Naive thymus-derived CD8-positive, alpha-beta T cell (primary cell): ENCODE measurements at regions not wholly inside any gene's neighbourhood (a gene's known extent, or its start where the extent isn't known, plus 50 kb on each side); places are given as distances from the start of the nearest gene placed in this dataset.

Source experiments
- ATAC-seq, 2 donors: fragments of 150-1000 bp; cut with Tn5 transposase in 1 of 2; sonication (Bioruptor Pico), chemical (Tn5 transposase) in 1 of 2; 1 replicate in 1 of 2; 2 replicates in 1 of 2; pipeline ENCODE4 v1.10.0; 2021; ENCODE audit warnings: mild to moderate bottlenecking in 2 of 2, moderate library complexity in 2 of 2
- POLR2A ChIA-PET: fragments of 350-600 bp; sonication (Branson Sonifier 250); formaldehyde crosslinking; loops from one replicate; lab custom pipeline; 2021; ENCODE audit warnings: antibody characterized with exemption; lab: Charles Lee
- DNase-seq, 10 donors: peaks; one replicate each; pipeline versions ENCODE4 v3.0.0 to v3.0.0-alpha.2; 2020 to 2022
- H3K27ac Mint-ChIP-seq, 10 donors: one replicate each; pipeline ENCODE4 v1.8.0; 2020 to 2022; ENCODE audit warnings: mild to moderate bottlenecking in 10 of 10, mixed read lengths in 10 of 10, moderate library complexity in 4 of 10, inconsistent platforms in 1 of 10
- H3K27me3 Mint-ChIP-seq, 5 donors: one replicate each; pipeline ENCODE4 v1.8.0; 2021 to 2022; ENCODE audit warnings: mixed read lengths in 5 of 5
- H3K36me3 Mint-ChIP-seq, 3 donors: one replicate each; pipeline ENCODE4 v1.8.0; 2020 to 2022; ENCODE audit warnings: mixed read lengths in 3 of 3, mild to moderate bottlenecking in 2 of 3, inconsistent platforms in 1 of 3
- H3K4me1 Mint-ChIP-seq, 4 donors: one replicate each; pipeline ENCODE4 v1.8.0; 2021 to 2022; ENCODE audit warnings: mixed read lengths in 4 of 4
- H3K4me3 Mint-ChIP-seq, 10 donors: one replicate each; pipeline ENCODE4 v1.8.0; 2020 to 2022; ENCODE audit warnings: mild to moderate bottlenecking in 10 of 10, mixed read lengths in 10 of 10, moderate library complexity in 6 of 10, inconsistent platforms in 1 of 10
- H3K9me3 Mint-ChIP-seq, 9 donors: one replicate each; pipeline ENCODE4 v1.8.0; 2020 to 2022; ENCODE audit warnings: mixed read lengths in 9 of 9, mild to moderate bottlenecking in 3 of 9, inconsistent platforms in 1 of 9, moderate library complexity in 1 of 9

DNA sequence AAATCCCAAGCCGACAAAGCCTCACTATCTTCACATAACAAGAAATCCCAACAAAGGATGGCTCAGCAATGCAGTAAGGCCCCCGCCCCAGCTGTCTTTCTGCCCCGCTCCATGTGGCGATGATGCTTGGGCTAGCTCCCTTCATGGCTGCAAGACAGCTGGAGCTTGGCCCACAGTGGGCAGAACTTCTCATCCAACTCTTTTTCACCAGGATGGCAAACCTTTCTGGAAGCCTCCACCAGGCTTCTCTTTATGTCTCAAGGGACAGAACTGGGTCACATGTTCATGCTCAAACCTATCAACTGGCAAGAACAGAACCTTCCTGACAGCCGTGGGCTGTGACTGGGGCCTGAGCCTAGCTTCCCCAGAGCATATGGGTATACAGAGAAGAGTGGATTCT, 260.5 kb upstream of the MKLN1 start:
- Mint-ChIP-seq H3K4me3 (peak overlapping the region in 6 of 10 donors; percentile 3 to 74 (median 32)), H3K27me3 (no peaks in the 10 kb centered on the region), H3K9me3 (no peaks in the 10 kb centered on the region), H3K27ac (peak overlapping the region; percentile 26 to 82 (median 58)), H3K36me3 (peaks cover 0 to 25% (median 2%) of the 10 kb centered on the region in 3 donors), H3K4me1 (peaks cover 25 to 86% (median 72%) of the 10 kb centered on the region in 4 donors)
- ATAC-seq, result peak; percentile 22 to 28
- POLR2A ChIA-PET, result interaction anchor here (1.2 kb wide), 1 partner anchor 10 kb away, joined by 5 read pairs; no protein-coding TSS in a partner anchor
- no peak for DNase-seq

DNA sequence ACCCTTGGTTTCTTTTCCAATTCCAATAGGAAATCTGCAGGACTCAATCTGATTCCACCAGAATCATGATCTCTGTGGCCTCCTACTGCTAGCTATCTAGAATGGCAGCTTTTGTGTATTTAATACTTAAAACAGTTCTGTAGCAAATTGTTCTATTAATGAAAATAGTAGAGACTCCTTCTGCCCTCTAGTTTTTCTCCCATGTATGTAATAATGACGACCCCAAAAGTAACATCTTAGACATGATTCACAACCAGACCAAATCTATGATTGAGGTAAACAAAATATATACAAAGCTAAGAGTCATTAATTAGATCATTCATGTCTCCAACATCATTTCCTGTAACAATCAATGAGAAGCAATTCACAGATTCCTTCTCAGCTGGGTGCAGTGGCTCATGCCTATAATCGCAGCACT, 259.1 kb upstream of the MKLN1 start:
- Mint-ChIP-seq H3K9me3 (no peaks in the 10 kb centered on the region), H3K27me3 (no peaks in the 10 kb centered on the region), H3K4me3 (peak overlapping the region in 2 of 10 donors; percentile 8 to 65), H3K4me1 (peaks cover 25 to 89% (median 70%) of the 10 kb centered on the region in 4 donors), H3K27ac (peak overlapping the region in 8 of 10 donors; percentile 32 to 86 (median 66)), H3K36me3 (peaks cover 0 to 28% (median 5%) of the 10 kb centered on the region in 3 donors)
- DNase-seq (no peak), ATAC-seq (no peak)
- POLR2A ChIA-PET, result interaction anchor here (0.7 to 1.4 kb wide), 3 partner anchors 38 to 343 kb away, joined by 3 to 8 read pairs (median 6); partner anchors contain the start of gene MKLN1

DNA sequence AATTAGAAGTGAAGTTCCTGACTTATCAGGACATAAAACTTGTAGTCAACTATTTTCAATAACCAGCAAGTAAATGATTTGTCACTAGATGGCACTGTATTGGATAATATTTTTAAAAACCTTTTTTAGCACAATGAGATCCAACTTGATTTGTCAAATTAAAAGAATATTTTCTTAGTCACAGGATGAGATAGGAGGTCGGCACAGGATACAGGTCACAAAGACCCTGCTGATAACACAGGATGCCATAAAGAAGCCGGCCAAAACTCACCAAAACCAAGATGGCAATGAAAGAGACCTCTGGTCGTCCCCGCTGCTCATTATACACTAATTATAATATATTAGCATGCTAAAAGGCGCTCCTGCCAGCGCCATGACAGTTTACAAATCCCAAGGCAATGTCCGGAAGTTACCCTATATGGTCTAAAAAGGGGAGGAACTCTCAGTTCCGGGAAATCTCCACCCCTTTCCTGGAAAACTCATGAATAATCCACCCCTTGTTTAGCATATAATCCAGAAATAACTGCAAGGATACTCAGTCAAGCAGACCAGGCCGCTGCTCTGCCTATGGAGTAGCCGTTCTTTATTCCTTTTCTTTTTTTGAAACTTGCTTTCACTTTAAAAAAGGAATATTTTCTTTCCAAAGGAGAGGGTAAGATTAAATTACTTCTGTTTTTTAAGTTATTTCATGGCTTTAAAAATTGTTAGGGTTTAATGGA, 255.7 kb upstream of the MKLN1 start:
- peaks cover 0 to 49% (median 16%) of the 10 kb centered on the region in 3 donors for H3K36me3 Mint-ChIP-seq
- no peaks in the 10 kb centered on the region for H3K27me3 Mint-ChIP-seq
- peak overlapping the region in 9 of 10 donors; percentile 21 to 72 (median 62) for H3K27ac Mint-ChIP-seq
- POLR2A ChIA-PET, result no interaction called here
- H3K4me3 Mint-ChIP-seq, result peak overlapping the region in 5 of 10 donors; percentile 11 to 54 (median 42)
- DNase-seq (no peak), ATAC-seq (no peak)
- H3K9me3 Mint-ChIP-seq, result no peaks in the 10 kb centered on the region
- H3K4me1 Mint-ChIP-seq, result peaks cover 35 to 96% (median 62%) of the 10 kb centered on the region in 4 donors

DNA sequence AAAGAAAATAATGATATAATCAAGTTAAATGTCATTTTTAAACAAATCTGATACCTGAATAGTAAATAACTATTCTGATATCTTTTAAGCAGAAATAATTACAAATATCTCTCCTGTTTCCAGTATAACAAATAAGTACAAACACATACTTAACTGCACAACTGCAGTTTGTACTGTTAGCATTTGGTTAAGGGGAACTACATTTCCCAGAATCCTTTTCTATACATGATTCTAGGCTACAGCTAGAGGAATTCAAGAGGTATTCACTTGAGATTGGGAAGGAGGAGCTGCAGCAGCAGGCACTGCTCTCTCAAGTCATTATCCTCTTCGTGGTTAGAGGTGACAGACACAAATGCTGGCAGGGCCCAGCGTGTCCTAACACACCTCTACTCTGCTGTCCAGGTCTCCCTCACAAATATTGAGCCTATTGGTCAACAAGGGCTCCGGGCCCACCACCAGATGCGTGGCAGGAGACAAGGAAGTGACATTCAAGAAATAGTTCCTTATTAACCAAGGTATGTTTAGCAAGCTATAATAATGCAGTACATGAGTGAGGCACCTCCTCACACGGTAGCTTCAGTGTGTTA, 255.1 kb upstream of the MKLN1 start:
- DNase-seq (peak in 1 of 10 donors; percentile 32), ATAC-seq (peak; percentile 19 to 46)
- Mint-ChIP-seq H3K27me3 (no peaks in the 10 kb centered on the region), H3K36me3 (peaks cover 0 to 45% (median 16%) of the 10 kb centered on the region in 3 donors), H3K9me3 (no peaks in the 10 kb centered on the region), H3K4me3 (peak overlapping the region in 9 of 10 donors; percentile 12 to 57 (median 48)), H3K4me1 (peaks cover 28 to 90% (median 59%) of the 10 kb centered on the region in 4 donors), H3K27ac (peak overlapping the region; percentile 7 to 81 (median 58))
- POLR2A ChIA-PET, result no interaction called here

DNA sequence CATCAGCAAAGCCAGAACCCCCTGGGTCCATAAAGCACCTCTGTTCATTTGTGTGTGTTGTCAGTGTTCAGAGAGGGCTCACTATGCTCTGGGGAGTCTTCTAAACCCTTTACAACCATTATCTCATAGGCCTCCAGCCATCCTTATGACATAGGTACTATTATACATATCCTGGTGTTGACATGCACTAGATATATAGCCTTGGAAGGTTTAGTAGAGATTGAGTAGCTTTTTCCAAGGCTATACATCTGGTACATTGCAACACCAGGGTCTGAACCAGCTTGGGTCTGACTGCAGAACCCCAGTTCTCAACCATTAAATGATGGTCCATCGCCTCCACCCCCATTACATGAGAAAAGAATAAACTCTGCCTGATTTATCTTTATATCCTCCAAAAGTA, 253.6 kb upstream of the MKLN1 start:
- DNase-seq, result no peak
- H3K4me1 Mint-ChIP-seq, result peaks cover 14 to 77% (median 49%) of the 10 kb centered on the region in 4 donors
- peak in 1 of 2 donors; percentile 17 for ATAC-seq
- peak overlapping the region in 8 of 10 donors; percentile 11 to 83 (median 52) for H3K27ac Mint-ChIP-seq
- H3K4me3 Mint-ChIP-seq, result peak overlapping the region in 6 of 10 donors; percentile 14 to 56 (median 22)
- peaks cover 0 to 39% (median 16%) of the 10 kb centered on the region in 3 donors for H3K36me3 Mint-ChIP-seq
- no peaks in the 10 kb centered on the region for H3K9me3 Mint-ChIP-seq
- no peaks in the 10 kb centered on the region for H3K27me3 Mint-ChIP-seq
- POLR2A ChIA-PET, result no interaction called here

DNA sequence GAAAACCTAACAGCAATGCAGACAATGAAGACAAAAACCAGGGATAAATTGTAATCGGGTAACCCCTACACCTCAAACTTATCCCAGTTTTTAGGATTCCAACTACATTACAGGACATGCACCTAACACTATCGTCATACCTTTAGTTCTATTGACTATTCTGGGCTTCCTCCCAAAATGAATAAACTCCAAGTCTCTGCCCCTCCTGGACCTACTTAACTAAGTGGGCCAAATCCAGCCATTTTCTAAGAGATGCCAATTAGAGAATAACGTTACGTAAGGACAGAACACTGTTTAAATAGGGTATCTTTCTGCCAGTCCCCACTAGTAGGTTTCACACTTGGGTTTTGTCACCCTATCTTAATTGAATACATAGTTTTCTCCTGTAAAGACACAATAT, 253.1 kb upstream of the MKLN1 start:
- no peaks in the 10 kb centered on the region for H3K9me3 Mint-ChIP-seq
- H3K36me3 Mint-ChIP-seq, result peaks cover 0 to 39% (median 16%) of the 10 kb centered on the region in 3 donors
- H3K4me1 Mint-ChIP-seq, result peaks cover 9 to 71% (median 45%) of the 10 kb centered on the region in 4 donors
- H3K27ac Mint-ChIP-seq, result peak overlapping the region in 6 of 10 donors; percentile 2 to 83 (median 36)
- no peak for ATAC-seq
- H3K4me3 Mint-ChIP-seq, result peak overlapping the region in 3 of 10 donors; percentile 16 to 35 (median 20)
- DNase-seq, result no peak
- POLR2A ChIA-PET, result no interaction called here
- no peaks in the 10 kb centered on the region for H3K27me3 Mint-ChIP-seq

DNA sequence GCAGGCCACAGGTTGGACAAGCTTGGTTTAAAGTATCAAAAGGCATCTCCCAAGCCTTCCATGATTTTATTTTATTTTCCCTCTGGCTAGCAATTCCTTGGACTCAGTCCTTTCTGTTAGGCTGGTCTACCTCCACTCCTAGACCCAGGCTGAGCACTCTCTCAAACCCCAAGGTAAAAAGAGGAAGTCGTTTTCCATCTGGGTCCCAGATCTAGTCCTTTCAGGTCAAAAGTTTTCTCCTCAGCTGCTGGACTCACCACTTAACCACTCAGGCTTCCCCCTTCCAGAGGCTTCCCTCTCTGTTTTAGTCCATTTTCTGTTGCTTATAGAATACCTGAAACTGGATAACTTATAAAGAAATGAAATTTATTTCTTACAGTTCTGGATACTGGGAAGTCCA, 252.3 kb upstream of the MKLN1 start:
- POLR2A ChIA-PET, result no interaction called here
- peaks cover 0 to 39% (median 16%) of the 10 kb centered on the region in 3 donors for H3K36me3 Mint-ChIP-seq
- H3K4me3 Mint-ChIP-seq, result peak overlapping the region in 2 of 10 donors; percentile 1 to 38
- no peaks in the 10 kb centered on the region for H3K9me3 Mint-ChIP-seq
- no peak for ATAC-seq
- H3K27ac Mint-ChIP-seq, result peak overlapping the region in 9 of 10 donors; percentile 5 to 85 (median 60)
- no peak for DNase-seq
- no peaks in the 10 kb centered on the region for H3K27me3 Mint-ChIP-seq
- peaks cover under 1 to 64% (median 42%) of the 10 kb centered on the region in 4 donors for H3K4me1 Mint-ChIP-seq

DNA sequence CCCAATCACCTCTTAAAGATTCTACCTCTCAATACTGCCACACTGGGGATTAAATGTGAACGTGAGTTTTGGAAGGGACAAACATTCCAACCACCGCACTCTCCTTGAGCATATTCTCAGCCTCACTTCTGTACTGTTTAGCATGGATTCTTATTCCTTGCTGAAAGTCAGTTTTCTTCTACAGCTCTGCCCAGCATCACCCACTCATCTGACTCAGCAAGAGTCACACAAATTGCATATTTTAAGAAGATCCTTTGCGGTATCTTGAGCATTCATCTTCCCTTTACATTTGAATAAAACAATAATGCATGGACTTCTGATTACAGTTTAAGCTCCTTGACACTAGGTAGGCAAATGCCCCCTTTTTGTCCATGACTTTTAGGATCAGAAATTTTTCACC, 251.6 kb upstream of the MKLN1 start:
- ATAC-seq (no peak), DNase-seq (no peak)
- Mint-ChIP-seq H3K4me1 (peaks cover 0 to 59% (median 40%) of the 10 kb centered on the region in 4 donors), H3K4me3 (peak overlapping the region in 7 of 10 donors; percentile 2 to 42 (median 15)), H3K9me3 (no peaks in the 10 kb centered on the region), H3K27me3 (no peaks in the 10 kb centered on the region), H3K27ac (peak overlapping the region in 7 of 10 donors; percentile 9 to 85 (median 67)), H3K36me3 (peaks cover 0 to 39% (median 16%) of the 10 kb centered on the region in 3 donors)
- POLR2A ChIA-PET, result no interaction called here

DNA sequence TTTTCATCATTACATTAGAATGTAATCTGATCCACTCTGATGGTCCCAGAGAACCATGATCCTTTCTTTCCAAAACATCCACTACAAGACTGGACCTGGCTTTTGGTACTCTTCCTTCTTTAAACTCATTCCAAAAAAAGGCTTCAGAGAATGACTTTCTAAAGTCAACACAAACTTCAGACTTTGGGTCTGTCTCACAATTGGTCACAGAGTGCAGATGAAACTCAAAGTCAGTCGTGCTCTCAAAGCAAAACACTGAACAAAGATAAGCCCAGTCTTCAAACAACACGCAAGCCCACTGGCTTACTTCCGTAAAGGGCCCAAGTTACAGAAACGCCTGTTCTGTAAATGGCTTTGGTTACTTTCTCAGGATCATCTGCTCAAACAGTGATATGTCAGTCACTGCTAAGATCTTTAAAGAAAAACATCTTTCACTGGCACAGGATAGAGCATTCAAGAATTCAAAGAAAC, 250.9 kb upstream of the MKLN1 start:
- Mint-ChIP-seq H3K27ac (peak overlapping the region in 7 of 10 donors; percentile 41 to 84 (median 67)), H3K4me3 (peak overlapping the region in 7 of 10 donors; percentile 8 to 46 (median 40))

DNA sequence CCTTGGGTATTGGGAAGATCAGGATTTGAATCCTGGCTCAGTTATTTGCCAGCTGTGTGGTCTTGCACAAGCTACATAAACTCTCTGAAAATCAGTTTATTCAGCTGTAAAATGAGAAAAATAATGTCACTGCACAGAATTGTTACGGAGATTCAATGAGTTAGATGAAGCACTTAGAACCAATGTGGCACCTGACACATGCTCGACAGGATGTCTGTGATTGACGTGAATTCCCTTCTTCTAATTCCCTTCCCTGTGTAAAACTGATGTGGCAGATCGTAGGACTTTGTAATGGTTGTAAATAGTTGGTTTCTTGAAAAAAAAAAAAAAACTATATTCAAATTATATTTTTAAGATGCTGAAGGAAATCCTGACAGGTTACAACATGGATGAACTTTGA, 249.9 kb upstream of the MKLN1 start:
- Mint-ChIP-seq H3K27me3 (no peaks in the 10 kb centered on the region), H3K4me3 (no peak overlapping the region), H3K4me1 (peaks cover 13 to 56% (median 43%) of the 10 kb centered on the region in 4 donors), H3K27ac (peak overlapping the region in 1 of 10 donors; percentile 7), H3K36me3 (peaks cover 0 to 47% (median 18%) of the 10 kb centered on the region in 3 donors), H3K9me3 (no peaks in the 10 kb centered on the region)
- ATAC-seq, result no peak
- POLR2A ChIA-PET, result no interaction called here
- no peak for DNase-seq

More for the DNA sequence above, 250.9 kb upstream of the MKLN1 start:
- H3K27me3 Mint-ChIP-seq, result no peaks in the 10 kb centered on the region
- DNase-seq (no peak), ATAC-seq (peak; percentile 10 to 22)
- peaks cover 3 to 56% (median 40%) of the 10 kb centered on the region in 4 donors for H3K4me1 Mint-ChIP-seq
- no peaks in the 10 kb centered on the region for H3K9me3 Mint-ChIP-seq
- POLR2A ChIA-PET, result no interaction called here
- peaks cover 0 to 41% (median 16%) of the 10 kb centered on the region in 3 donors for H3K36me3 Mint-ChIP-seq

DNA sequence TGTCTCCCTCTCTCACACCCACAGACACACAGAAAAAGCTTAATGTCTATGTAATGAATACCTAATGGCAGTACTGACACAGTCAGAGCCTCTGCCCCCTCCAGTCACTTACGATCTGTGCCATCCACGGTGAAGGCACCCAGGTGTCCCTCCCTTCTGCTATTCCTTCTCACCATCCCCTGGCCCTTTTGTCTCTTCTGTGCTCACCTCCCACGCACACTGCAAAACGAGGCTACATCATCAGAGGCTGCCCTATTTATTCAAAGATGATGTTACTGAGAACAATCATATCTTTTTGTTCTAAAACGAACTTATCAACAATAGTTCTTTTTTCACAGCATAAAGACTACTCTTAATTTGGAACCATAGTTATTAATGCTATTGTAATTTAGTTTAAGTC, 246.9 kb upstream of the MKLN1 start:
- Mint-ChIP-seq H3K9me3 (peaks cover 0 to 4% (median 0%) of the 10 kb centered on the region in 9 donors), H3K36me3 (peaks cover 0 to 38% (median 12%) of the 10 kb centered on the region in 3 donors), H3K4me1 (peaks cover 36 to 54% (median 46%) of the 10 kb centered on the region in 4 donors), H3K27me3 (no peaks in the 10 kb centered on the region), H3K27ac (no peak overlapping the region), H3K4me3 (no peak overlapping the region)
- no peak for ATAC-seq
- POLR2A ChIA-PET, result no interaction called here
- peak in 1 of 10 donors; percentile 2 for DNase-seq

DNA sequence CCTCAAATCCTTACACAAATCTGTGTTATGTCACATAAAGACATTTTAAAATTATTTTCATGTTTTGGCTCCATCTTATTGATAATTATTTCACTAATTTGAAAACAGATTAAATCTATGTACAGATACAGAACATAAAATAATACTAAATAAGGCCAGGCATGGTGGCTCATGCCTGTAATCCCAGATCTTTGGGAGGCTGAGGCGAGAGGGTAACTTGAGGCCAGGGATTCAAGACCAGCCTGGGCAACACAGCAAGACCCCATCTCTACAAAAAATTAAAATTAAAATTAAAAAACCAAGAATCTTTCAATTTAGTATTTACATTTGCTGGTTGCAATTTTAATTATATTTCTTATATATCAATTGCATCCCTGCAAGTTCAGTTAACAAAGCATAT, 246.4 kb upstream of the MKLN1 start:
- Mint-ChIP-seq H3K4me1 (peaks cover 31 to 52% (median 45%) of the 10 kb centered on the region in 4 donors), H3K9me3 (peaks cover 0 to 4% (median 0%) of the 10 kb centered on the region in 9 donors)

More for the DNA sequence above, 246.4 kb upstream of the MKLN1 start:
- H3K36me3 Mint-ChIP-seq, result peaks cover 0 to 33% (median 12%) of the 10 kb centered on the region in 3 donors
- no peaks in the 10 kb centered on the region for H3K27me3 Mint-ChIP-seq
- POLR2A ChIA-PET, result no interaction called here
- DNase-seq, result no peak
- ATAC-seq, result no peak
- peak overlapping the region in 1 of 10 donors; percentile 41 for H3K4me3 Mint-ChIP-seq
- no peak overlapping the region for H3K27ac Mint-ChIP-seq
